ENCODE measurements at regions not wholly inside any gene's neighbourhood (a gene's known extent, or its start where the extent isn't known, plus 50 kb on each side); places are given as distances from the start of the nearest gene placed in this dataset.

- DNase-seq = no peak
These were observed 425.1 kb downstream of the SETD4 start for GRCh38 chr21:35635261-35635660.

- DNase-seq = no peak
These were observed 426.8 kb downstream of the SETD4 start for GRCh38 chr21:35633501-35633900.

DNA sequence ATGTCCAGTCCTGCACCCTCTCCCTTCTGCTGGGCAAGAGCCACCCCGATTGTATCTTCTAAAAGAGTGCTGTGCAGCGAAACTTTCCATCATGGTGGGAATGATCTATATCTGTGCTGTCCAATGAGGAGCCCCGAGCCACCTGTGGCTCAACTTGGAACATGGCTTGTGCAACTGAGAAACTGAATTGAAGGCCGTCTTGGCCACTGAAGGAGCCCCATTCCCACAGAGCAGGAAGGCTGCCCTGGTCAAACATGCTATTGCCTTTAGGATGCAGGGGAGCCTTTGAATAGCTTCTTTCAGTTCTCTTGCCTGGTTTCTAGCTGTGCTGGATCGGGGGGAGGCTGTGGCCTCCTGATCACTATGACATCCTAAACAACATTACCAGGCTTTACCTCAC, 427.6 kb downstream of the SETD4 start:
- no peak for DNase-seq

- no peak for DNase-seq
These were observed 432.0 kb downstream of the SETD4 start for GRCh38 chr21:35628316-35628715.

DNA sequence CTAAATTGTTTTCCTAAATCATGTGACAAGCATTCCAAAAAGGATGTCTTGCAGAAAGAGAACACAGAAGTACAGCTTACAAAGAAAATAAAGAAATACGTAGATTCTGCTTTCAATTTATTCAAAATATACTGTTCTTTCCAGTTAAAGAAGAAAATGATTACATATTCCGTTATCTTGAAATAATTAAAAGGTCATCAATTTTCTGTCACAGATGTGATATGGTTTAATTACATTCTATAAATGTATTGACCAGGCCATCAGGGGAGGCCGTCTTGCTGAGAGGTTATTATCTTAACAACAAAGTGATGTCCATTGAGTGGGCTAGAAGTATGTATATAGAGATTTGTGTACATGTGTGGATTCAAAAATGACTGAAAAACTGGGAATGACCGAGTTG, 432.9 kb downstream of the SETD4 start:
- no peak for DNase-seq

- no peak for DNase-seq
These were observed 434.8 kb downstream of the SETD4 start for GRCh38 chr21:35625576-35625975.

DNA sequence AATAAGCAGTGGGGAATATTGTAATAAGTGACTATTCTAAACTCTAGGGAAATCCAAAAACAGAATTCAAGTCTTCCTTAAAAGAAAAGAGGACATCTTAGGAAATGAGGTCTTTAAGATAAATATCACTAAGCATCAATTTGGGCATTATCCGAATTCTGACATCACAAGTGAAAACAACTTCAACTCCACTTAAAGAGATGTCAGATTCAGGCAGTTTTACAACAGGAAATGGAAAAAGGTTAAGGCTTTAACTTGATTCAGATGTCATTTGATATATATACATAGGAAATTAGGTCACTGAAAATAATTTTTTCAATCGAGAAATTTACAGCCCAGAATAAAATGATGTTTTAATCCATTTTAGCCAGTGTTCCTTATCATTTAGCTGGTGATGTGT, 435.4 kb downstream of the SETD4 start:
- no peak for DNase-seq

- no peak for DNase-seq
These were observed 437.7 kb downstream of the SETD4 start for GRCh38 chr21:35622612-35623011.

GRCh38 chr21:35619184-35619583, 441.1 kb downstream of the SETD4 start:
- no peak for DNase-seq

DNA sequence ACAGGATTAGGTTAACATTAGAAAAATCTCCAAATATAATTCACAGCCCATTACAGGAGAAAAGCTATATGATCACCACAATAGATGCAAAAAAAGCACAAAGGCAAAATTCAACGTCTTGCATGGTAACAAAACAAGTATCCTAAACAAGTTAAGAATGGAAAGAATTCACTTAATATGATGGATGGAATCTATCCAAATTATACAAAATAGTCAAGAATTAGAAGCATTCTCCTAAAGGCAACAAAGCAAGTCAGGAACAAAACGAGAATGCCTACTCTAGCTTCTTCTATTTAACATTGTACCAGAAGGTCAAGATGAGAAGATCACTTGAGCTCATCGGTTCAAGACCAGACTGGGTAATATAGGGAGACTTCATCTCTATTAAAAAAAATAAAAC, 442.8 kb downstream of the SETD4 start:
- DNase-seq = no peak

DNA sequence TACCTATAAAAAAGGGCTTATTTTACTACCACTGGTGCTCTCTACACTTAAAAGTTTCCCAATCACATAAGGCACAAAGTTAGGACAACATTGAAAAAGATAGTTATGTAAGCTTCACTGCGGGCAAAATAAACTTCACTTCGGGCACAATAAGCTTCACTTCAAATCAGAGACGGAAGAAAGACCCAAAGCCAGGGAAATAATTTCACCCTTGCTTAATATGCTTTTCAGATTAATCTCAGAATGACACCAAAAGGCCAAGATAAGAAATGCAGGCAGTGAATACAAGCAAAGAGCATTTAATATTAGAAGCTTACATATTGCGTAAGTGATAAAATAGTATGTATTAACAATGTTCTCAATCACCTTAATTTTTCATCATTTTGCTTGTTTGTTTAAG, 444.2 kb downstream of the SETD4 start:
- peak; percentile 43 to 45 for DNase-seq

GRCh38 chr21:35615325-35615724, 445.0 kb downstream of the SETD4 start:
- DNase-seq = peak; percentile 13 to 28

DNA sequence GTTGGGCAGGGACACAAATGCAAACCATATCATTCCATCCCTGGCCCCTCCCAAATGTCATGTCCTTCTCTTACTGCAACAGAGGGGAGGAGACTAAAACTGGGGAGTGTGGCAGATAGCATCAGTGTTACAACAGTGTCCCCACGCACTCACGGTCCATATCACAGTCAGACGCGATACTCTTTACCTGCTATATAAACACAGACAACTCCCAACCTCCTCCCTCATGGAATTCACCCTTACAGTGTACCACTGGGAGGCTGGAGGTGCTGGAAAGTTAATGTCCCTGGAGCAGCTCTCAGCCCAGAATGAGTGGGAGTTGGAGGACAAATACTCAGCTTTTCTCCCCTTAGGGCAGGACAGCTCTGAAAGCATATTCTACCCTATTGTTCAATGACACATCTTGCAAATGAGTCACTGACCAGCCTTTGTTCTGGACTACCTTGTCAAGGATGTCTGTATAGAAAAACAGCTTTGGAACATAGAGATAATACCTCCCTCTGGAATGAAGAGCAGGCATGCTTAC, 445.9 kb downstream of the SETD4 start:
- DNase-seq = no peak

DNA sequence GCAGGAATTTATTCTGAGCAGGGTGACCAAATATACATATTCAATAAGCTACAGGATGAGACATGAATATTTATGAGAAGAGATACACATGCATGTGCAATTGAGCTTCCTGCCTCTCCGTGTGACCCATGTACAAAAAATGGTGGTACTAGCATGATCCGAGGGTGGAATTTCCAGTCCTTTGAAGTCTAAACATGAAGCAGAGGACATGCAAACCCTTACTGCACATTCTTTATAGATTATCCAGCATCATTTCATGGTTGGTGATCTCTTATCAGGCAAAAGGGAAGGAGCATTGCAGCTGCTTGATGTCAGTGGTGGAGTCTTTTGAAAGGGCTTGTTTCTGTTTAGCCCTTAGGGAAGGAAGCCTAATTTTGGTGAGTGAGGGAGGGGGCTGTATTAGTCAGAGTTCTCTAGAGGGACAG, 448.6 kb downstream of the SETD4 start:
- DNase-seq = no peak

DNA sequence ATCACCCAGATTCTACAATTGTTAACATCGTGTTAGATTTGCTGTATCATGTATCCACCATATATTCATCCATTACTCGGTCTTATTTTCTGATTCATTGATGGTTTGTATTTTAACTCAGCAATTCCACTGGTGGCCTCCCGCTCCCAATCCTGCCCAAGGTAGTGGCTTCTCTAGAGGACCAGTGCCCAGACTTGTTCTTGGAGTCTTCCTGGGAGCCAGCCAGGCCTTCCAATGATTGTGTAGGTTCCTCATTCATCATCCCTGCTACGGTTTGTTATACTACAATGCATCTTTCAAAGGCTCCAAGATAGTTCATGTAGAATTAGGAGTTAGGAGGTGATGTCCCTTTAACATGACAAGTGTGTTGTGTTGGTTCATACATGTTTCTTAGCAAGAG, 451.1 kb downstream of the SETD4 start:
- DNase-seq = no peak

DNA sequence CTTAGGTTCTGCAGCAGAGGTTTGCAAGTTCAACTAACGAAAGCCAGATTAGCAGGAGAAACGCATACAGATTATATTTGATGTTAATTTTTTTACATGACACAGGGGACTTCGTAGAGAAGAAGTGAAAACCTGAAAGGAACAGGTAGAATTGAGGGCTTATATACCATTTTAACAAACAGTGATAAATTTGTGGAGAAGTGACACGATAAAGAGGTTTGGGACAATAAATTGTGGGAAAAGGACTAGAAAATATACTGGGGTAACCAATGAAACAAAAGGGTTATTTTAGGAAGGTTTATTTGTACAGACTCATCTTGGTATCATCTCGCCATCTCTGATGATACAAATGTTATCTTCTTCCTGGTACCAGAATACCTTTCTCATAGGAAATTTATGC, 452.9 kb downstream of the SETD4 start:
- DNase-seq = no peak

DNA sequence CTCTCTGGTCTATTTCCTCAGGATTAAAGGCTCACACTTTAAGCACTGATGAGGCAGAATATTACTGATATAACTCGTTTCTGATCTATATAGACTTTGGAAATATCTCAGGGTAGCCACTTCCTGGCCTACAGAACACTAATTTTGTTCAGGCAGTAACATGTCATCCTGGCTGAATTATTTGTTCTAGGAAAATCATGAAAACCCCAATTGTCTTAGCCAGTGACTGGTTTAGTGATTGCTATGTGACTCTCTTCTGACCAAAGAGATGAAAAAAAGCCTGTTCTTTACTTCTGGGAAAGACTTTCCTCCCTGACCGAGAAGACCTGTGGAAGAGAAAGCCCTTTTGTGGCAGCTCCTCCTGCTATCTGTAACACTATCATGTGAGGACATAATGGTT, 453.7 kb downstream of the SETD4 start:
- no peak for DNase-seq

GRCh38 chr21:35606146-35606545, 454.2 kb downstream of the SETD4 start:
- no peak for DNase-seq

GRCh38 chr21:35603494-35603893, 456.8 kb downstream of the SETD4 start:
- DNase-seq = no peak

- DNase-seq = no peak
These were observed 457.4 kb downstream of the SETD4 start for GRCh38 chr21:35602811-35603362.

- no peak for DNase-seq
These were observed 459.1 kb downstream of the SETD4 start for GRCh38 chr21:35601211-35601610.

DNA sequence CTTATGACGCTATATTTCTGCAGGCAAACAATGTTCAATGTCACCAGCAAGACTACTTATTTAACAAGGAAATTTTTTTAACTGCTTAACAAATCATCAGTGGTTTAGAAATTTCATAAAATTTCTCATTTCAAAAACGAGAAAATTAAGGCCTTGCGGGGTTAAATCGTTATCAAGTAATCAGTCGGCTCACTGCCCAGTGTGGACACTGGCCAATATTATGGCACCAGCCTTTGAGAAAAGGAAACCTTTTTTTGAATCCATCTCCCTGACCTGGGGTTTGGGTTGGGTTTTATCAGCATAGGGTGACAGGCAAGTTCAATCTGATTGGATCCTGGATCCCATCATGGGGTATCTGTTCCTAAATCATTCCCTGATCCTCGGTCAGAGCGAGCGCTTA, 461.2 kb downstream of the SETD4 start:
- no peak for DNase-seq

DNA sequence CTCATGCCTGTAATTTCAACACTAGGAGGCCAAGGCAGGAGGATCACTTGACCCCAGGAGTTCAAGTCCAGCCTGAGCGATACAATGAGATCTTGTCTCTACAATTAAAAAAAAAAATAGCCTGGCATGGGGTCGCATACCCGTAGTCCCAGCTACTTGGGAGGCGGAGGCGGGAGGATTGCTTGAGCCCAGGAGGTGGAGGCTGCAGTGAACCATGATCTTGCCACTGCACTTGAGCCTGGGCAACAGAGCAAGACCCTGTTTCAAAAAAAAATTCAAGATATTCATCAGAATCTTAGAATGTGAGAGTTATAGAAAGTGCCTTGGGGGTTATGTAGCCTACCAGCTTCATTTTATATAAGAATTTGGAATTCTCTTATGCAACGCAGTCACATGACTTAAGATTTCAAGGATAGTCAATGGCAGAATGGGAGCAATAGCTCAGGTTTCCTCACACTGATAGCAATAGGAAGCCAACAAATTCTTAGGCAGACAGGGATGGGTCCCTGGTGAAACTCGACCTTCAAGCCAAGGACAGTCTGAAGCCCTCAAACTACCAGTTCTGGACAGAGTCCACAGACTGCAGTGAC, 462.5 kb downstream of the SETD4 start:
- DNase-seq = no peak

- no peak for DNase-seq
These were observed 465.4 kb downstream of the SETD4 start for GRCh38 chr21:35594905-35595304.

GRCh38 chr21:35593000-35593502, 467.3 kb downstream of the SETD4 start:
- DNase-seq = no peak

Measured in Kasumi-1 (cell line).